HEK293 (cell line): ENCODE measurements at regions not wholly inside any gene's neighbourhood (a gene's known extent, or its start where the extent isn't known, plus 50 kb on each side); places are given as distances from the start of the nearest gene placed in this dataset.
"Not testable (repeated sequence)": the region's sequence is repeated elsewhere in the genome, so short reads cannot be mapped to it uniquely, and the experiment has no call there.

Source experiments
- CTCF ChIA-PET: fragments of 350-600 bp; formaldehyde crosslinking; extraction: SDS; loops from one replicate; lab custom pipeline; 2021; ENCODE audit warnings: antibody characterized with exemption; lab: Yijun Ruan, JAX
- POLR2A ChIA-PET: fragments of 300-600 bp; formaldehyde crosslinking; extraction: SDS; loops from one replicate; lab custom pipeline; 2020; ENCODE audit warnings: antibody characterized with exemption, inconsistent platforms; lab: Yijun Ruan, JAX
- H3K27ac ChIP-seq: fragments of 200-500 bp; sonication (Bioruptor generic); 2 replicates; pipeline ENCODE4 v1.5.1; 2014; ENCODE audit warnings: low read depth, low read length, control low read depth, inconsistent platforms; ENCODE audit errors: extremely low read depth
- H3K36me3 ChIP-seq, 2 experiments: fragments of 200-500 bp in 1 of 2; sonication (Bioruptor generic) in 1 of 2; 1 replicate in 1 of 2; 2 replicates in 1 of 2; pipeline ENCODE4 v1.5.1; 2014 to 2017; ENCODE audit warnings: inconsistent platforms in 2 of 2, low read length in 2 of 2; ENCODE audit not compliant: control insufficient read depth in 2 of 2, insufficient read depth in 1 of 2
- H3K4me1 ChIP-seq: fragments of 200-500 bp; sonication (Bioruptor generic); 2 replicates; pipeline ENCODE4 v1.5.1; 2014; ENCODE audit warnings: mild to moderate bottlenecking, low read length, inconsistent platforms; ENCODE audit not compliant: control insufficient read depth, insufficient read depth
- H3K4me3 ChIP-seq: 2 replicates; pipeline ENCODE4 v1.5.1; 2011; ENCODE audit warnings: low read depth, mild to moderate bottlenecking, control low read depth, low read length, moderate library complexity
- H3K9me3 ChIP-seq: fragments of 200-500 bp; sonication (Bioruptor generic); 2 replicates; pipeline ENCODE4 v1.5.1; 2014; ENCODE audit warnings: low read depth, low read length, inconsistent platforms; ENCODE audit not compliant: control insufficient read depth, insufficient read depth
- GLI4 ChIP-seq: fragments of 450-650 bp; formaldehyde crosslinking; IDR thresholded peaks from 2 replicates; pipeline ENCODE4 v1.5.1; 2016; ENCODE audit warnings: missing biosample characterization, missing genetic modification characterization
- HOXC10 ChIP-seq: sonication (generic); formaldehyde crosslinking; IDR thresholded peaks from 2 replicates; pipeline ENCODE4 v1.8.1; 2023; ENCODE audit warnings: mild to moderate bottlenecking, missing genetic modification reagents
- MZF1 ChIP-seq: fragments of 450-650 bp; formaldehyde crosslinking; IDR thresholded peaks from 2 replicates; pipeline ENCODE4 v1.5.1; 2017; ENCODE audit warnings: missing biosample characterization, missing genetic modification characterization, borderline replicate concordance
- OSR2 ChIP-seq: fragments of 450-650 bp; formaldehyde crosslinking; IDR thresholded peaks from 2 replicates; pipeline ENCODE4 v1.5.1; 2016; ENCODE audit warnings: missing biosample characterization, missing genetic modification characterization
- PRDM1 ChIP-seq: fragments of 450-650 bp; formaldehyde crosslinking; IDR thresholded peaks from 2 replicates; pipeline ENCODE4; 2016; ENCODE audit warnings: missing biosample characterization, missing genetic modification characterization
- TCF7L2 ChIP-seq: IDR thresholded peaks from 2 replicates; pipeline ENCODE4 v1.6.1; 2011; ENCODE audit warnings: low read depth, mild to moderate bottlenecking, inconsistent platforms, low read length, moderate library complexity, borderline replicate concordance
- ZFP37 ChIP-seq: fragments of 450-650 bp; formaldehyde crosslinking; IDR thresholded peaks from 2 replicates; pipeline ENCODE4 v1.5.1; 2016; ENCODE audit warnings: missing biosample characterization, missing genetic modification characterization
- ZNF10 ChIP-seq: fragments of 450-650 bp; formaldehyde crosslinking; IDR thresholded peaks from 2 replicates; pipeline ENCODE4 v1.5.1; 2017; ENCODE audit warnings: missing biosample characterization, missing genetic modification characterization
- ZNF121 ChIP-seq: fragments of 450-650 bp; formaldehyde crosslinking; IDR thresholded peaks from 2 replicates; pipeline ENCODE4 v1.5.1; 2016; ENCODE audit warnings: missing biosample characterization, missing genetic modification characterization
- ZNF366 ChIP-seq: fragments of 450-650 bp; formaldehyde crosslinking; conservative IDR thresholded peaks from 2 replicates; pipeline ENCODE4 v1.5.1; 2016; ENCODE audit warnings: missing biosample characterization, missing genetic modification characterization
- ZNF391 ChIP-seq: fragments of 450-650 bp; formaldehyde crosslinking; IDR thresholded peaks from 2 replicates; pipeline ENCODE4 v1.5.1; 2016; ENCODE audit warnings: low read depth, missing biosample characterization, missing genetic modification characterization, borderline replicate concordance
- ZNF510 ChIP-seq: fragments of 450-650 bp; formaldehyde crosslinking; IDR thresholded peaks from 2 replicates; pipeline ENCODE4 v1.5.1; 2018; ENCODE audit warnings: mild to moderate bottlenecking, missing genetic modification characterization, missing biosample characterization; ENCODE audit not compliant: insufficient replicate concordance
- ZNF514 ChIP-seq: fragments of 450-650 bp; formaldehyde crosslinking; IDR thresholded peaks from 2 replicates; pipeline ENCODE4 v1.5.1; 2016; ENCODE audit warnings: missing biosample characterization, missing genetic modification characterization
- ZNF529 ChIP-seq: fragments of 450-650 bp; formaldehyde crosslinking; IDR thresholded peaks from 2 replicates; pipeline ENCODE4 v1.5.1; 2017; ENCODE audit warnings: missing genetic modification characterization, missing biosample characterization; ENCODE audit not compliant: insufficient replicate concordance
- ZNF585B ChIP-seq: fragments of 450-650 bp; formaldehyde crosslinking; IDR thresholded peaks from 2 replicates; pipeline ENCODE4 v1.5.1; 2016; ENCODE audit warnings: missing biosample characterization, missing genetic modification characterization
- ZNF623 ChIP-seq: fragments of 450-650 bp; formaldehyde crosslinking; IDR thresholded peaks from 2 replicates; pipeline ENCODE4 v1.5.1; 2016; ENCODE audit warnings: missing biosample characterization, missing genetic modification characterization
- ZNF624 ChIP-seq: fragments of 450-650 bp; formaldehyde crosslinking; IDR thresholded peaks from 2 replicates; pipeline ENCODE4 v1.5.1; 2017; ENCODE audit warnings: missing biosample characterization, missing genetic modification characterization
- ZNF629 ChIP-seq: fragments of 450-650 bp; formaldehyde crosslinking; IDR thresholded peaks from 2 replicates; pipeline ENCODE4 v1.5.1; 2017; ENCODE audit warnings: missing biosample characterization, missing genetic modification characterization
- ZNF664 ChIP-seq: fragments of 450-650 bp; formaldehyde crosslinking; IDR thresholded peaks from 2 replicates; pipeline ENCODE4 v1.5.1; 2016; ENCODE audit warnings: missing biosample characterization, missing genetic modification characterization
- ZNF76 ChIP-seq: fragments of 450-650 bp; formaldehyde crosslinking; IDR thresholded peaks from 2 replicates; pipeline ENCODE4; 2016; ENCODE audit warnings: low read depth, missing biosample characterization, missing genetic modification characterization, borderline replicate concordance
- ZNF776 ChIP-seq: fragments of 450-650 bp; formaldehyde crosslinking; IDR thresholded peaks from 2 replicates; pipeline ENCODE4 v1.5.0; 2017; ENCODE audit warnings: missing biosample characterization, missing genetic modification characterization, borderline replicate concordance
- TF ChIP-seq, protein P1 (sequence below): fragments of 450-650 bp; formaldehyde crosslinking; IDR thresholded peaks from 2 replicates; pipeline ENCODE4 v1.5.1; 2016; ENCODE audit warnings: missing biosample characterization, missing genetic modification characterization, low read depth

DNA sequence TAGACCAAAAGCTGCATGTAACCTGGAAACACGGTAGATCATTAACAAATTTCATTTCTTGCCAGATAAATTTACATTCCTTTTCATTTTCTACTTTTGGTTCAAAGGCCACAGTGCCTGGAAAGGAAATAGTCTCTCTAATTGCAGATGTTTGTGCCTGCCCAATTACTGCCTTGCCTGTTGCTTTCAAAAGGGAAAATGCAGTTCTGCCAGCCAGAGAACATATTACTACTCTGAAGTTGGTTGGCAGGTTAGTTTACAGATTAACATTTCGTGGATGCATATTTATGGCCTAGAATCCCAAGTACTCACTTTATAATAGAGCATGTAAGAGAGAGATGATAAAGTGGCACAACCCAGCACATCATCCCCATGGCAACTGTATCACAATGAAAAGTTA lies 124.3 kb upstream of the LRRC3B start:
- Histone ChIP-seq H3K4me1 (no peaks in the 10 kb centered on the region), H3K9me3 (no peaks in the 10 kb centered on the region), H3K27ac (no peak overlapping the region), H3K4me3 (no peak overlapping the region), H3K36me3 (no peaks in the 10 kb centered on the region)
- ChIA-PET POLR2A (no interaction called here), CTCF (no interaction called here)
- no peak for TF ChIP-seq ZNF10 (tag by site-specific recombination)
- TF ChIP-seq ZNF514 (tag by site-specific recombination) = no peak
- no peak for TF ChIP-seq TCF7L2
- no peak for TF ChIP-seq ZNF585B (tag by site-specific recombination)
- TF ChIP-seq ZNF391 (tag by site-specific recombination) = no peak
- TF ChIP-seq ZNF629 (tag by site-specific recombination) = no peak
- no peak for TF ChIP-seq ZFP37 (tag by site-specific recombination)

DNA sequence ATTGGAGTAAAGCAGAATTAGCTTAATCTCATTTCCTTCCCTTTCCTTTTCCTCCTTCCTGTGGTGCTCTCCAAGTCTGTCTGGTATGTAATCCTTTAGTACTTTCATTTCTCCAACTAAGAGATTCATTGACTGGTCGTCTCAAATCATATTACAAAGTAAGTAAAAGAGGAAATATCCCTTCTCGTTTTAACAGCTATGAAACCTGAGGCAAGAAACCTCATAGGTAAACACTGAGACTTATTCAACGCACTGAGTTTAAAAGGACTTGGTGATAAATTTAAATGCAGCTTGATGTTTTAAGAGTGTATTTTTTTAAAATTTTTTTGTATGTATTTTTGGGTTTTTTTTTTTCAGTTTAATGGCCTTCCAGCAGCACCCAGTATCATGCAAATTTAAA lies 117.2 kb upstream of the LRRC3B start:
- Histone ChIP-seq H3K27ac (no peak overlapping the region), H3K9me3 (no peaks in the 10 kb centered on the region), H3K4me1 (no peaks in the 10 kb centered on the region), H3K4me3 (no peak overlapping the region), H3K36me3 (no peaks in the 10 kb centered on the region)
- CTCF ChIA-PET = no interaction called here
- POLR2A ChIA-PET = no interaction called here
- TF ChIP-seq MZF1 (tag by site-specific recombination) = no peak
- no peak for TF ChIP-seq ZNF510 (tag by site-specific recombination)
- no peak for TF ChIP-seq GLI4 (tag by site-specific recombination)
- no peak for TF ChIP-seq ZNF366 (tag by site-specific recombination)
- TF ChIP-seq ZNF664 (tag by site-specific recombination) = no peak
- TF ChIP-seq ZNF121 (tag by site-specific recombination) = no peak
- no peak for TF ChIP-seq HOXC10 (CRISPR knock-in tag)
- no peak for TF ChIP-seq ZNF624 (tag by site-specific recombination)
- TF ChIP-seq PRDM1 = no peak

DNA sequence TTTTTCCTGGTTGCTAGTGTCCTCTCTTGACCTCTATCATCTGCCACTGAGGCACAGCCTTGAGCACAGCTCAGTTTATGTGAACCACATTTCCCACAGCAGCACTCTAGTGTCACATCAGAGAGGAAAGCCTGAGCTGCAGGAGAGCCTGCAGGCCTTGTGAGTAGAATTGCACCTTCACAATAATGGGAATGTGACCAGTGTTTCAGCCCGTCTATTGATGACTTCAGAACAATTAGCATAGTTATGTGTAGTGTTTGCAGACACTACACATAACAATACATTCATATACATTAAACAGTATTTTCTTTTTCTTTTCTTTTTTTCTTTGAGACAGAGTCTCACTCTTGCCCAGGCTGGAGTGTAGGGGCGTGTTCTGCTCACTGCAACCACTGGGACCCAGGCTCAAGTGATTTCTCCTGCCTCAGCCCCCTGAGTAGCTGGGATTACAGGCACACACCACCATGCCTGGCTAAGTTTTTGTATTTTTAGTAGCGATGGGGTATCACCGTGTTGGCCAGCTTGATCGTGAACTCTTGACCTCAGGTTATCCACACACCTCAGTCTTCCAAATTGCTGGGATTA lies 108.0 kb upstream of the LRRC3B start:
- H3K27ac ChIP-seq, H3K4me1 ChIP-seq, H3K36me3 ChIP-seq, POLR2A ChIA-PET, CTCF ChIA-PET, H3K9me3 ChIP-seq, H3K4me3 ChIP-seq: not testable (repeated sequence)

DNA sequence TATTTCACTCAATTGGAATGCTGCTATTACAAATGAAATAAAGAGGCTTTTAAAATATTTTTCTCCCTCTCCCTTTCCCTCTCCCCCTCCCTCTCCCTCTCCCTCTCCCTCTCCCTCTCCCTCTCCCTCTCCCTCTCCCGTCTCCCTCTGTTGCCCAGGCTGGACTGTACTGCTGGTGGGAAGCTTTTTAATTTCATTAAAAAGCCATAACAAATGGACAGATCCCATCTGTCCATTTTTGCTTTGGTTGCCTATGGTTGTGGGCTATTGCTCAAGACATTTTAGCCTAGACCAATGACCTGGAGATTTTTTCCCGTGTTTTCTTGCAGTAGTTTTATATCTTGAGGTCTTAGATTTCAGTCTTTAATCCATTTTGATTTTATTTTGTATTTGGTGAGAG lies 107.2 kb upstream of the LRRC3B start:
- Histone ChIP-seq H3K36me3 (no peaks in the 10 kb centered on the region), H3K27ac (no peak overlapping the region), H3K9me3 (no peaks in the 10 kb centered on the region), H3K4me3 (no peak overlapping the region), H3K4me1 (no peaks in the 10 kb centered on the region)
- TF ChIP-seq ZNF623 (tag by site-specific recombination) (no peak), OSR2 (tag by site-specific recombination) (no peak), ZNF776 (tag by site-specific recombination) (no peak), ZNF76 (no peak), ZNF10 (tag by site-specific recombination) (no peak), ZNF585B (tag by site-specific recombination) (no peak), ZNF529 (tag by site-specific recombination) (no peak)
- TF ChIP-seq, protein P1, sequence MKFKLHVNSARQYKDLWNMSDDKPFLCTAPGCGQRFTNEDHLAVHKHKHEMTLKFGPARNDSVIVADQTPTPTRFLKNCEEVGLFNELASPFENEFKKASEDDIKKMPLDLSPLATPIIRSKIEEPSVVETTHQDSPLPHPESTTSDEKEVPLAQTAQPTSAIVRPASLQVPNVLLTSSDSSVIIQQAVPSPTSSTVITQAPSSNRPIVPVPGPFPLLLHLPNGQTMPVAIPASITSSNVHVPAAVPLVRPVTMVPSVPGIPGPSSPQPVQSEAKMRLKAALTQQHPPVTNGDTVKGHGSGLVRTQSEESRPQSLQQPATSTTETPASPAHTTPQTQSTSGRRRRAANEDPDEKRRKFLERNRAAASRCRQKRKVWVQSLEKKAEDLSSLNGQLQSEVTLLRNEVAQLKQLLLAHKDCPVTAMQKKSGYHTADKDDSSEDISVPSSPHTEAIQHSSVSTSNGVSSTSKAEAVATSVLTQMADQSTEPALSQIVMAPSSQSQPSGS (tag by site-specific recombination) = no peak
- CTCF ChIA-PET = no interaction called here
- POLR2A ChIA-PET = no interaction called here
